GM18508 (cell line): ENCODE measurements at regions not wholly inside any gene's neighbourhood (a gene's known extent, or its start where the extent isn't known, plus 50 kb on each side); places are given as distances from the start of the nearest gene placed in this dataset.

ENCODE experiments used
- ATAC-seq: cut with Tn5 transposase; IDR thresholded peaks from one replicate; pipeline ENCODE4 v1.9.1; 2021; ENCODE audit warnings: moderate number of reproducible peaks; ENCODE audit not compliant: insufficient read depth, unreplicated experiment

- ATAC-seq = no peak
Measured at GRCh38 chr12:127636882-127637281, 630.1 kb upstream of the TMEM132C start.

GRCh38 chr12:127640181-127640886 is 626.6 kb upstream of the TMEM132C start:
- ATAC-seq = no peak

GRCh38 chr12:127642208-127642607 is 624.8 kb upstream of the TMEM132C start:
- ATAC-seq = no peak

GRCh38 chr12:127648321-127648720 is 618.6 kb upstream of the TMEM132C start:
- ATAC-seq = no peak

- ATAC-seq = no peak
Measured at GRCh38 chr12:127649961-127650360, 617.0 kb upstream of the TMEM132C start.

- no peak for ATAC-seq
Measured at GRCh38 chr12:127650626-127651025, 616.3 kb upstream of the TMEM132C start.

GRCh38 chr12:127652281-127652680 is 614.7 kb upstream of the TMEM132C start:
- ATAC-seq = no peak

- ATAC-seq = no peak
Measured at GRCh38 chr12:127654383-127654985, 612.5 kb upstream of the TMEM132C start.

- ATAC-seq = no peak
Measured at GRCh38 chr12:127655691-127656090, 611.3 kb upstream of the TMEM132C start.

GRCh38 chr12:127656266-127656665 is 610.7 kb upstream of the TMEM132C start:
- ATAC-seq = no peak

GRCh38 chr12:127657036-127657435 is 609.9 kb upstream of the TMEM132C start:
- ATAC-seq = no peak

- ATAC-seq = no peak
Measured at GRCh38 chr12:127660961-127661360, 606.0 kb upstream of the TMEM132C start.

- no peak for ATAC-seq
Measured at GRCh38 chr12:127663716-127664115, 603.3 kb upstream of the TMEM132C start.

- ATAC-seq = no peak
Measured at GRCh38 chr12:127664901-127665300, 602.1 kb upstream of the TMEM132C start.

GRCh38 chr12:127667131-127667685 is 599.8 kb upstream of the TMEM132C start:
- no peak for ATAC-seq

- no peak for ATAC-seq
Measured at GRCh38 chr12:127670294-127670693, 596.7 kb upstream of the TMEM132C start.

- ATAC-seq = no peak
Measured at GRCh38 chr12:127670796-127671195, 596.2 kb upstream of the TMEM132C start.

- no peak for ATAC-seq
Measured at GRCh38 chr12:127675936-127676335, 591.0 kb upstream of the TMEM132C start.

GRCh38 chr12:127677537-127678131 is 589.3 kb upstream of the TMEM132C start:
- no peak for ATAC-seq

GRCh38 chr12:127678945-127679344 is 588.0 kb upstream of the TMEM132C start:
- no peak for ATAC-seq

GRCh38 chr12:127680516-127680915 is 586.5 kb upstream of the TMEM132C start:
- ATAC-seq = no peak
